ENCODE measurements at regions not wholly inside any gene's neighbourhood (a gene's known extent, or its start where the extent isn't known, plus 50 kb on each side); places are given as distances from the start of the nearest gene placed in this dataset.

- no peak for DNase-seq
These were observed 91.8 kb upstream of the ENPP6 start for GRCh38 chr4:184309241-184310170.

GRCh38 chr4:184306949-184307348 is 89.3 kb upstream of the ENPP6 start:
- DNase-seq, result no peak

GRCh38 chr4:184306470-184306869 is 88.8 kb upstream of the ENPP6 start:
- no peak for DNase-seq

- no peak for DNase-seq
These were observed 83.1 kb upstream of the ENPP6 start for GRCh38 chr4:184300816-184301215.

GRCh38 chr4:184298254-184298653 is 80.6 kb upstream of the ENPP6 start:
- no peak for DNase-seq

GRCh38 chr4:184295206-184295605 is 77.5 kb upstream of the ENPP6 start:
- no peak for DNase-seq

GRCh38 chr4:184294606-184295133 is 77.0 kb upstream of the ENPP6 start:
- no peak for DNase-seq

- DNase-seq, result no peak
These were observed 75.9 kb upstream of the ENPP6 start for GRCh38 chr4:184293552-184293951.

- DNase-seq, result no peak
These were observed 75.2 kb upstream of the ENPP6 start for GRCh38 chr4:184292877-184293276.

- no peak for DNase-seq
These were observed 74.8 kb upstream of the ENPP6 start for GRCh38 chr4:184292465-184292867.

- DNase-seq, result no peak
These were observed 71.5 kb upstream of the ENPP6 start for GRCh38 chr4:184289179-184289535.

GRCh38 chr4:184288451-184289178 is 70.9 kb upstream of the ENPP6 start:
- no peak for DNase-seq

GRCh38 chr4:184287697-184288255 is 70.1 kb upstream of the ENPP6 start:
- DNase-seq, result peak; percentile 33

GRCh38 chr4:184286358-184286757 is 68.7 kb upstream of the ENPP6 start:
- no peak for DNase-seq

- no peak for DNase-seq
These were observed 67.1 kb upstream of the ENPP6 start for GRCh38 chr4:184284742-184285141.

- DNase-seq, result no peak
These were observed 66.6 kb upstream of the ENPP6 start for GRCh38 chr4:184284336-184284690.

GRCh38 chr4:184283659-184284335 is 66.1 kb upstream of the ENPP6 start:
- DNase-seq, result no peak

- no peak for DNase-seq
These were observed 65.4 kb upstream of the ENPP6 start for GRCh38 chr4:184282895-184283654.

- no peak for DNase-seq
These were observed 64.6 kb upstream of the ENPP6 start for GRCh38 chr4:184282251-184282713.

- no peak for DNase-seq
These were observed 63.8 kb upstream of the ENPP6 start for GRCh38 chr4:184281231-184282139.

GRCh38 chr4:184280591-184281071 is 63.0 kb upstream of the ENPP6 start:
- no peak for DNase-seq
